HK-2 (cell line): ENCODE measurements at regions not wholly inside any gene's neighbourhood (a gene's known extent, or its start where the extent isn't known, plus 50 kb on each side); places are given as distances from the start of the nearest gene placed in this dataset.

Experiments
- DNase-seq: peaks from one replicate; pipeline ENCODE4 v3.0.0-alpha.2; 2018; ENCODE audit not compliant: unreplicated experiment

DNA sequence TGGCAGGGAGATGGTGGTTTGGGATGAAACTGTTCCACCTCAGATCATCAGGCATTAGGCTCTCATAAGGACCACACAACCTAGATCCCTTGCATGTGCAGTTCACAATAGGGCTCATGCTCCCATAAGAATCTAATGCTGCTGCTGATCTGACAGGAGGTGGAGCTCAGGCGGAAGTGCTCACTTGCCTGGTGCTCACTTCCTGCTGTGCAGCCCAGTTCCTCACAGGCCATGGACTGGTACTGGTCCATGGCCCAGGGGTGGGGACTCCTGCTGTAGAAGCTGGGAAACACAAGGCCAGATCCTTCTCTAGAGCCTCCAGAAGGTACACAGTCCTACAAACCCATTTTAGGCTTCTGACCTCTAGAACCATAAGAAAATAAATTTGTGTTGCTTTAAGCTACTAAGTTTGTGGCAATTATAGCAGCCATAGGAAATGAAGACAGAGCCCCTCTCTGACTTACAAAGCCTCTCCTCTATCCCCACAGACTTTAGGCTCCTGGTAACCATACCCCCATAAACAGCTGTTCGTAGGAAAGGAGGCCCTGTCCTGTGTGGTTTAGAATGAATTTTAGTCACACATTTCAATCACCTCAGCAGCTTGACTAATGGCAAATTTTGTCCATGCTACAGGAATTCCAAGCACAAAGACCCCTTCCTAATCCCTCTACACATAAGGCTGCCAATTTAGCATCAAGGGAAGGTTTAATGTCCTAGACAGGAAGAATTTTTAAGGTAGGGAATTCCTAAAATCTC lies 206.1 kb upstream of the PHYHIPL start:
- DNase-seq = no peak

DNA sequence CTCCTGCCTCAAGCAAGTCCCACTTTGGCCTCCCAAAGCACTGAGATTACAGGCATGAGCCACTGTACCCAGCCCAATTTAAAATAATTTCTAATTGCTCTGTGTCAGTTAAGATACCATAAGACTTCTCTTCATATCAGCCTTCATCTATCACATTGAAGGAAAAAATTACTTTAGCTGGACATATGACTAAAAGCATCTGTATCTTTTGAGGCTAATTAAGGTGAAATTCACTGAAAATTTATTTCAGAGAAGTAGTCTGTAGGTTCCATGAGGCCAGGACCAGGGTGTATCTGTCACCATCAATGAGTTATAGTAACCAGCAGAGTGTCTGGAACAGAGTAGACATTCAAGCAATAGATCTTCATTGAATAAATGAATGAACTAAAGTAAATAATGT lies 205.2 kb upstream of the PHYHIPL start:
- DNase-seq = no peak

DNA sequence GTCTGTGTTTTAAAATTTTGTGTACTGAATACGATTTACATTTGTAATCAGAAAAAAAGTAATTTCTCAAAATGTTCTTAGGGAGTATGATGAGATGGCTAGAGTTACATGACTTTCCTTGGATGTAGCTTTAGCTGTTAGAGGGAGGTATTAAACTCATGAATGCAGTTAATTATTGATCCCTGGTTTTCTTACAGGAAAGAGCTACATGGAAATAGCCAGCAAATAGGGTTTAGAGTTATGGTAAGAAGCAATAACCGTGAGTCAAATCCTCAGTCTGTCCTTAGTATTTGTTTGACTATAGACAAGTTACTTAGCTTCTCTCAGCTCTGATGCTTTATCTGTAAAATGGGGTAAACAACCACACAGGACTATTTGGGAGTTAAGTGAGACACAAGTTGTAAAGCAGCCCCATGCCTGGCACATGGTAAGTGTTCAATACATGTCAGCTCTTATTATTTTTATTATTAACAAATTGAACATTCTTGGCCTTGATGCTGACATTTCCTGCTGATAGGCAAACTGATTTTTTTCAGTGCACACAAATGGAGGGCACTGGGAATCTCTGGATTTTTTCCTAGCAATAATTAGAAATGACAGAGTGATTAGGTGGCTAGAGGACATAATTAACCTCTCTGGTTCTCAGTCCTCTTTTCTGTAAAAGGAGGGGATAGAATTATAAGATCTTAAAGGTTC lies 204.5 kb upstream of the PHYHIPL start:
- DNase-seq = no peak

DNA sequence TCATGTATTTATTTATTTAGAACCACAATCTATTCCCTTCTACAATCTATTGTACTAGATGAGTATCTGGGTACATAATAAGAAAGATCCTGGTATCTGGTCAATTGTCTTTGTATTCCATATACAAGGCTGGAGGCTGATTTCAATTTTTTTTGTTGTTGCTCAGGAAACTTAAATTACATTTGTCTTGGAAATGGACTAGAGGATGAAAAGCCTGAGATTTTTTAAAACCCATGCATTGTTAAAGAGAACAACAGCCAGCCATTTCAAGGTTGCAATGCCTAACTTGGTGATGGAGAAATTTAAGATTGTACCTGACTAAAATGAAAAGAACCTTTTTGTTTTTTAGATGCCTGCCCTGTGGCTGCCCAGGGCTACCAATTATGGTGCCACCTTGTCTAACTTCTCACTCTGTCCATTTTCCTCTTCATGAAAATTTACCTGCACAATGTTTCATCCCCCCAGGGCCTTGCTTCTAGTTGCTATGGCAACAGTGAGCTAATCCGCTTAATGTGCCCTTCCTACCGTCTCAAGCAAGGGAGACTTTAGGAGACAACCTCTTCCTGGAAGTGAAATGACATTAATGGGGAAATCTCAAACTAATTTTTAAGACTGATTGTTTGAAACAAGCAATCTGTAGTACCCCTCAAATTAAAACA lies 203.7 kb upstream of the PHYHIPL start:
- DNase-seq = no peak

DNA sequence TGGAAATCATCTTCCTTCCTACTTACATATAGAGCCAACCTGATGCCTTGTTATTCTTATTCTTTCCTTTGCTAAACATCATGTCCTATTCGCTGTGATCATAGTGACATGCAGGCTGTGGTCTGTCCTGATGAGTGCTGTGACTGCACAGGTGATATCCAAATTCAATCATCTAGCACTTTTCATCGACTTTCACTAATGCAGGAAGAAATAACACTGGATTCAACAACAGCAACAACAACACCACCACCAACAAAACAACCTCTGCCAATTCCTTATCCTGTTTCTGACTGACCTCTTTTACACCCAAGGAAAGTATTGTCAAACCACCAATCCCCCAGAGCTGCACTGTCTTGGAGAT lies 203.2 kb upstream of the PHYHIPL start:
- DNase-seq = no peak

DNA sequence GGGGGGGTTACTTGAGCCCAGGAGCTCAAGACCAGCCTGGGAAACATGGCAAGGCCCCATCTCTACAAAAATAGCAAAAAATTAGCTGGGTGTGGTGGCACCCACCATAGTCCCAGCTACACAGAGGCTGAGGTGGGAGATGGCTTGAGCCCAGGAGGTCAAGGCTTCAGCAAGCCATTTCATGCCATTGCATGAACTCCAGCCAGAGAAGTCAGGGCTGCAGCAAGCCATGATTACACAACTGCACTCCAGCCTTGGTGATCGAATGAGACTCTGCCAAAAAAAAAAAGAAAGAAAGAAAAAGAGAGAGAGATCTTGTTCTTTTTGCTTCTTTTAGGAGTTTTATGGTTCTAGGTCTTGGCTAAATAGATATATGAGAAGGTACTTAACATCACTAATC lies 200.2 kb upstream of the PHYHIPL start:
- DNase-seq = no peak

DNA sequence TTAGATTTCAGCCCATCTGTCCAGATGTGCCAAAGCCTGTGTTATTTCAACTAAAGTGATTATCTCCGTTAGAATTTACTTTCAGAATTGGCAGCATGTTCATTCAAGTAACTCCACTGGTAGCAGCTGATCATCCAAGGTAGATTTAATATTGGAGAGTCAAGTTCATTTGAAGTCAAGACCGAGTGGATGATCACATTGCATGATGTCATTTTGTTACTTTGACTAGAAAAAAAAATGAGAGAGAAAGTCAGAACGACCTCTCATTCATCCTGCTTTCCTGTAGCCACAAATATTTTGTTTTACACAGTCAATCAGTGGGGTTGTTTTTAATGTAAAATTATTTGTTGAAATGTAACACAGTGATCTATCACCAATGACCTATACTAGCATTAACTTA lies 196.7 kb upstream of the PHYHIPL start:
- DNase-seq = no peak

DNA sequence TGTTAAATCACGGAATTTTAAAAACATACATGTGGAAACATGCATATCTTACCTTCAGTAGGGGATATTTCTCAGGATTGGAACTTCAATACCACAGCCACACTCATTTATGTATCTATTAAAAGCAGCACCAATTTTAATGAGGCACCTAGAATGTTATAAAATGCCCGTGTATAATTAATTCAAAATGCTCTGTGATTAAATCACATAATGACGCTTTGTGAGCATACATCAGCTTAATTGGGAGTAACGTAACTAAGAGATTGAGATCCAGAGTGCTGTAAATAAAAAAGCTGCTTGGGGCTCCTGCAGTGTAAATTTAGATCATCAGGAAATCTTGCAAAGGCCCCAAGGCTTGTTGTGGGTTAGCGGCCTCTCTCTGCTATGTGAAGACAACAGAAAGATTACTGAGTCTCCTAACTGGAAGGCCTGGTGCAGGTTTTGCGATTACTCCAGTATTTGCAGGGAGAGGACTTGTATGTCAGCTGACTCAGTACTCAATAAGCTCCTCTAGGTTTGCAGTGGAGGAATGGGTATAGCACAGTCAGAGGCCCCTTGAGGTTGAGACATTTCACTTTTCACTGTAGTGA lies 195.5 kb upstream of the PHYHIPL start:
- DNase-seq = no peak

DNA sequence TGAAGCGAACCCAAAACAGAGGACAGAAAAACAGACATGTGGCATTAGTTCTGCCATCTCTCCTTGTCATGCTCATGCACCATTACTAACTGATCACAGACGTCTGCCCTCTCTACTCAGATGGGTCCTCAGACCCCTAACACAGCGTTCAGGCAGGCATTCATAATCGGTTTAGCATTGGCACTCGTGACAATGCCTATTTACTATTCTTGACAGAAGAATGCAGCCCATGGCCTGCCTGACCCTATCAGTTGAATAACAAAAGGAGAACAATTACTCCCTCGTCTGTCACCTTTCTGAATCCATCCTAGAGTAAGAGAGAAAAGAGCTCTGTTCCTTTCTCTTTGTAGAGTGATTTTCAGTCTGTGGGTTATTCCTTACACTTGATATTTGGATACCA lies 194.6 kb upstream of the PHYHIPL start:
- DNase-seq = no peak

DNA sequence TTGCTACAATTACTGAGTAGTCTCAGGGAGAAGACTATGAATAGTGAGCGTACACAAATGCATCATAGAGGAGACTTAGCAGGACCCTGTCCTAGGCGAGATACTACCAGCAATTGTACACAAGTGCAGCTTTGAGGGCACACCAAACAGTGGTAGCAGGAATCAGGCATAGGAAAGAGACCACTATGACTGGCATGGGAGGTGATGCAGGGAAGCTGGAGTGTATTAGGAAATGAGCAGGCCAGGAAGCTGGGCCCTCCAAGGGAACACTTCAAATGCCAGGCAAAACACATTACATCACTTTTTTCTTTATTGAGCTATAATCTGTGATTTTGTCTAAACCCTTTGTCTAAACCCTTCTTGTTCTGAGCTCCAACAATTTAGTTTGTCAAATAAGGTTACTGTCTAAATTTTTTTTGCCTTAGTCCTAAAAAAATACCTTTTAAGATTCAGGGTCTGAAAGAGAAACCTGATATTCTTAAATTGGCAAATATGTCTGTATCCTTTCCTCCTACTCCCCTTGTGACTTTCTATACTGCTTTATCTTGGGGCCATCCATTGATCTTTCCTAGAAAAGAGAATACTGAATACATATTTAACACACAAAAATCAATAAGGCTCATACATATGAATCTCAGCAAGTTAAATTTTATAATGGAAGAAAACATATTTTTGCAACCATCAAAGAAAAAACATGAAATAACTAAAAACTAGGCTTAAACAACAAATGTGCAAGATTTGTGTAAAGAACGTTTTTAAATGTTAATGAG lies 193.8 kb upstream of the PHYHIPL start:
- DNase-seq = no peak

DNA sequence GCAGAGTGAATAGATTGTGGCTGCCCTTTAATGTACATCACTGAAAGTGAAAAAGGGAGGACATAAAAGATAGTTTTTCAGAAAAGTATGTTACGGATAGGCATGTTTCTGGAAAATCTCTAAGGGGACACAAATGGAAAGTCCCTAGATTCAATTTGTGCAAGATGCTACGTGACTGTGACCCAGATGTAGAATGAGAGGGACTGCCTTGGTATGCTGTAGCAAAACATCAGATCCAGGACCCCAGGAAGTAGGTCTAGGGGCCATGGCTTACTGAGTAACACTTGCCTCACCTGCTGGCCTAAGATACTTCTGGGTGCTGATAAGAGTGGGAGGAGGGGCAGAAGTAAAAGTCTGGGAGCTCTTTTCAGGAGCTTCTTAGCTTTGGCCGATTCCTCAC lies 191.2 kb upstream of the PHYHIPL start:
- DNase-seq = no peak

DNA sequence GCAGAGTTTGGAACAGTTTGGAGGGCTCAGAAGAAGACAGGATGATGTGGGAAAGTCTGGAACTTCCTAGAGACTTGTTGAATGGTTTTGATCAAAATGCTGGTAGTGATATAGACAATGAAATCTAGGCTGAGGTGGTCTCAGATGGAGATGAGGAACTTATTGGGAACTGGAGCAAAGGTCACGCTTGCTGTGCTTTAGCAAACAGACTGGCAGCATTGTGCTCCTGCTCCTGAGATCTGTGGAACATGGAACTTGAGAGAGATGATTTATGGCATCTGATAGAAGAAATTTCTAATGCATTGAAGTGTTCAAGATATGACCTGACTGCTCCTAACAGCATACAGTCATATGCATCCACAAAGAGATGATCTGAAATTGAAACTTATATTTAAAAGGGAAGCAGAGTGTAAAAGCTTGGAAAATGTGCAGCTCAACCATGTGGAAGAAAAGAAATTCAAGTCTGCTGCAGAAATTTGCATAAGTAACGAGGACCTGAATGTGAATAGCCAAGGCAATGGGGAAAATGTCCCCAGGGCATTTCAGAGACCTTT lies 186.9 kb upstream of the PHYHIPL start:
- DNase-seq = no peak

DNA sequence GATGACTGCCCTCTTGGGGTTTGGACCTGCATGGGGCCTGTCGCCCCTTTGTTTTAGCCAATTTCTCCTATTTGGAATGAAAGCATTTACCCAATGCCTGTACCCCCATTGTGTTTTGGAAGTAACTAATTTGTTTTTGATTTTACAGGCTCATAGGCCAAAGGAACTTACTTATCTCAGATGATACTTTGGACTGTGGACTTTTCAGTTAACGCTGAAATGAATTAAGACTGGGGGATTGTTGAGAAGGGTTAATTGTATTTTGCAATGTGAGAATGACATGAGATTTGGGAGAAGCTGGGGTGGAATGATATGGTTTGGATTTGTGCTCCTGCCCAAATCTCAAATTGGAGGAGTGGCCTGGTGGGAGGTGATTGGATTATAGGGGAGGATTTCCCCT lies 185.8 kb upstream of the PHYHIPL start:
- DNase-seq = no peak

DNA sequence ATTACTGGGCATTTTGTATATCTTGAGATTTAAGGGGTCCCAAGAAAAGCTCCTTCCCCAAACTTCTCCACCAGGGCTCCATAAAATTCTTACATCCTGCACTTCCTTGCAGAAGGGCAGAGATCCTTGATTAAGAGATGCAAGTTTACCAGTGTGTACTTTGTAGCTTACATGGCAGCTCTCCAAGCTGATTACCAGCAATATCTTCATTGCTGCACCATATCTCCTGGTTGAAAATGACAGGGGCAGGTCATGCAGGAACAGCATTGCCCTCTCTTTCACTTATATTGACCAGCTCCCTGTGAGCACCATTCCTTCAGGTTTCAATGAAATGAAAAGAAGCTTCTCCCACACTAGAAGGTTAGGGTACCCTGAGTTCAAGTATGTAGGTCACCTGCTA lies 184.6 kb upstream of the PHYHIPL start:
- DNase-seq = no peak

DNA sequence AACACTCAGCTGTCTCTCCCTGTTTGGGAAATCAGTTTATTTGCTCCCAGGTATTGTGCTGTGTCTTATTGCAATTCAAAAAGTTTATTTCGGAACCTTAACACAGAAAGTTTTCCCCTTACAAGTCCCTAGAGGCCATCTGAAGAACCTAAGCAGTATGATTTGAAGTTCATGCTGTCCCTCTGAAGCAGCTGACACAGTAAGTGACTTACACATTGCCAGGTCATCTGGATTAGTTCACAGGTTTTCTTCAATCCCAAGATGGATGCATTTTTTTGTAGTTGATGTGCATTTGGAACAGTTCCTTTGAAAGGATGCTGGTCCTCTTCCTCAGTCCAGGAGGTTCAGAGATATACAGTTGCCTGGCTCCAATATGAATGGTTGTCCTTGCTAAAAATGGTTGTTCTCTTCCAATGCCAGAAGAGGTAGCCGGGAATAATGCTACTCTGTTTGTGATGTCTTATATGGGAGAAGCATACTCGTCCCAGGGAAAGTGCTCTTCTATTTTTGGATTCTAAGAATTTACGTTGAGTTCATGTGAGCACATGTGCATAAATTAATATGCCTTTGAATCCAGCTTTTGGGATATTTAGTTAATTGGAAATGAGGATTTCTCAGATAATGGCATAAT lies 183.5 kb upstream of the PHYHIPL start:
- no peak for DNase-seq

DNA sequence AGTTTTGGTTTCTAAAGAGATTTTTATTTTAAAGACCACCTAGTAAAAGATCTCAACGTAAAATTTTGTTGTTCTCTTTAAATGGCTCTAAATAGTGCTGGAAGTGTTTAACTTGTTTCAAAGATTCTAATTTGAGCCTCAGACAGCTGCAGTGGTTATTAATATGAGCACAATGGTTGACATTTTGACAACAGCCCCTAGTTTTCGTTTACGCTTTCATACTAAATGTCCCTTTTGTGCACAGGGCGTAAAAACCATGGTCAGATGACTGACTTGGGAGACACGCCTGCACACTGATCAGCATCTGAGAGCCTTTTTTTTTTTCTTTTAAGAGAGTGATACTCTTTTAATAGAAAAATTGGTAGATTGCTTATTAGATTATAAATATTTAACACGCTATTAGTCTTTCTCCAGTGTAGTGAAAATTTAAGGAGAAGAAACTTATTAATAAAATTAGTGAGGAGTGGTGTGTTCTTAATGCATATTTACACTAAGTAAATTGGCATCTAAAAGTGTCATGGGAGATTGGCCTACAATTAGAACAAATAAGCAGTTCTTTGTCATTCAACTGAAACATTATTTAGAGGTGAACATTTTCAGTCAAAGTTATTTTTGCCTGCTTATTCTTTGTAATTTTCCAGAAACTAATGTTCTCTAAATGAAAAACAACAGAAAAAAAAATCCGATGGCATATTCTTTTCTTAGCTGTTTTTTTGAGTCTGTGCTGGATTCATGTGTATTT lies 182.8 kb upstream of the PHYHIPL start:
- no peak for DNase-seq

DNA sequence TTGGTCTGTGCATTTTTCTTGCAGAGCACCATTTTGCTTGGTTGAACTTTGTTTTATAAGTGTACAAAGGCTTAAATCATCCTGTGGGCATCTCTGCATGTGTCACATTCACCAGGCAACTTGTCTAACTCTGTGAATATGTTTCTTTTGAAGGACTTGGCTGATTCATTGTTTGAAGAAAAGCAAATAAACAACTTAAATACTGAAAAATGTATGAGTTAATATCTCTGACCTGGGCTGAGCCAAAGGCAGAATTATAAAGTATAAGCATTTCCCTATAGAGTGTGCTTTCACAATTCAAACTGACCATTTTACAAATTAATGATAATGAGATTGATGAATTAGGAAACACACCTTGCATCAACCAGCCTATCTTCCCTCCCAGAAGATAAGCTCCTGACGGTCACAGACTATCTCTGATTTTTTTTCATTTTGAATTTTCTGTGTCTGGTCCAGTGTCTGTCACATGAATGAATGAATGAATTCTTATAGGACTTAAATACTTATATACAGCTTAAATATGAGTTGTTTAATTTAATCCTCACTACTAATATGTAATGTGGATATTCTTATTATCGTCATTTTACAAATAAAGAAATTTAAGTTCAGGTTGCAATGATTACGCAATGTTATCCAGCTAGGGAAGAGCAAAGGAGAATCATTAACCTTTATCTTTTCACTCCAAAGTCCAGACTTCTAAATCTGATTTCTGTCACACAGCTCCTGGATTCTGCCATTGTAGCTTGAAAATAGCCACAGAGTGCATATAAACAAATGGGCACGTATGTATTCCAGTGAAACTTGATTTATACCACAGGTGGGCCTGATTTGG lies 182.0 kb upstream of the PHYHIPL start:
- no peak for DNase-seq

DNA sequence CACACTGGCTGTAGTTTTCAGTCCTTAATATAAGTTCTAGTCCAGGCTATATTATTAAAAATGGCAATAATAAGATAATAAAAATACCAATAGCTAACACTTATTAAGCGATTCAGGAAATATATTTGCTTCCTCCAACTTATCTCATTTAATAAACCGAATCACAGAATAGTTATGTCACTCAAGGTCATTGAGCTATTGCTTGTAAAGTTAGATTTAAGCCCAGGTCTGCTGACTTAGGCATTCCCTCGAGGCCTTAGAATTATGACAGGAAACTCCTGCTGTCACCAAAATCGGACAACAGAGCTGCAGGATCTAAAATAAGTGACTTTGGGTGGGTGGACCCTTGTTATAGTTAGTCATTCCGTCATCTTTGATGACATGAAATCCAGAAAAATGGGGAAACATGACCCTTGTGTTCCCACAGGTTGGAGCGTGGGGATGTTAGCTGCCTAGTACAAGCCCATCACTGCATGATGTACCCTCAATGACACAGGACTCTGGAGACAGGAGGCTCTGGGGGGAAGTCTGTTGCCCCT lies 181.3 kb upstream of the PHYHIPL start:
- no peak for DNase-seq

DNA sequence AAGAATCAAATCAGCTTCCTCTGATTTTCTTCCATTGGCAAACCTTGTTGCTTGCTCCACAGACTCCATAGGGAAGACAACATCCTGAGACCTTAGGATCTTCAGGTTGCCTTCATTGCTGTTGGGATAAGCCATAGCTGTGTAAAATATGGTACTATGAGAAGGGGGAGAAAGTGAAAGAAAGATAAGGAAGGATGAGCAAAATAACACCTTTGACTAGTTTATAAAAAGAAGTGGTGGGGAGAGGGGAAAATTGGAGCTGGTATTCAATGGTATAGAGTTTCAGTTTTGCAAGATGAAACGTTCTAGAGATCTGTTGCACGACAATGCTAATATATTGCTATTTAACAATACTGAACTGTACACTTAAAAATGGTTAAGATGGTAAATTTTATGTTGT lies 180.4 kb upstream of the PHYHIPL start:
- DNase-seq = no peak
